ENCODE measurements at regions not wholly inside any gene's neighbourhood (a gene's known extent, or its start where the extent isn't known, plus 50 kb on each side); places are given as distances from the start of the nearest gene placed in this dataset.

DNA sequence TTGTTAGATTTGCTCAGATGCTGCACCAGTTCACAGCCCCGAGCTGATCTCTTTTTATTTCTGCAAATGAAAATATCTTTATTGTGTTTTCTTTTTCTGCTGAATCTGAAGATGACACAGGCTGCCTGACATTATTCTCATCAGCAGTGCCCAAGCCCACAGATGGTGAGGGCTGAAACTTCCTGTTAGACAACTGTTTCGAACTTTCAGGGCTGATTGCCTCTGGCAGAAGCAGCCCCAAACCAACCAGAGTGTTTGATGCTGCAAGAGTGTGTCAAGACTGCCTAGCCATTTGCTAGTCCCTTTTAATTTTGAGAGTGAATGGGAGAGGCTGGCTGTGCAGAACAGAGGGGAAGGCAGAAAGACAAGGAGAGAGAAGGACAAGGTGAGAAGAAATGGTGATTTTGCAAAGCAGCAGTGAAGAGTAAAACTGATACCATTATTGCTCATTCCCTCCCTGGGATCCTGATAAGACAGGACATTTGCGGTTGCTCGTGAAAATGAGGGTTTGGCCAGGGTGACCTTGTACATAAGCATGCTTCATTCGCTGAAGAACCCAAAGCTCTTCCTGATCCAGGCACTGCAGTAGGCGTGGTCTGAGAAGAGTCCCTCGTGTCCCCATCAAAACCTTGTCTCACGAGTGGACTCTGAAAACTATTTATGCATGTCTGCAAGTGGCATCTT is 77.2 kb downstream of the TMEM114 start:
- ChIA-PET CTCF (no interaction called here), POLR2A (no interaction called here)
- Histone ChIP-seq H3K4me3 (ENCODE audit: low read length) (no peak overlapping the region), H3K27me3 (ENCODE audit: control insufficient read depth in 1 of 2, insufficient read depth in 2 of 2, low read length in 2 of 2) (no peaks in the 10 kb centered on the region), H3K36me3 (ENCODE audit: insufficient read depth, low read length) (no peaks in the 10 kb centered on the region), H3K9me3 (ENCODE audit: control insufficient read depth in 1 of 2, insufficient read depth in 1 of 2, low read length in 2 of 2) (no peaks in the 10 kb centered on the region), H3K4me1 (ENCODE audit: insufficient read depth, low read length) (no peaks in the 10 kb centered on the region), H3K27ac (ENCODE audit: low read depth in 1 of 2, low read length in 2 of 2) (no peak overlapping the region)
- no peaks in the 10 kb centered on the region for H3K36me3 Mint-ChIP-seq (ENCODE audit: low read depth)
- H3K4me1 Mint-ChIP-seq (ENCODE audit: low read depth) = no peaks in the 10 kb centered on the region
- no peak for DNase-seq
- H3K4me3 Mint-ChIP-seq = no peak overlapping the region
- TF ChIP-seq, protein P1, sequence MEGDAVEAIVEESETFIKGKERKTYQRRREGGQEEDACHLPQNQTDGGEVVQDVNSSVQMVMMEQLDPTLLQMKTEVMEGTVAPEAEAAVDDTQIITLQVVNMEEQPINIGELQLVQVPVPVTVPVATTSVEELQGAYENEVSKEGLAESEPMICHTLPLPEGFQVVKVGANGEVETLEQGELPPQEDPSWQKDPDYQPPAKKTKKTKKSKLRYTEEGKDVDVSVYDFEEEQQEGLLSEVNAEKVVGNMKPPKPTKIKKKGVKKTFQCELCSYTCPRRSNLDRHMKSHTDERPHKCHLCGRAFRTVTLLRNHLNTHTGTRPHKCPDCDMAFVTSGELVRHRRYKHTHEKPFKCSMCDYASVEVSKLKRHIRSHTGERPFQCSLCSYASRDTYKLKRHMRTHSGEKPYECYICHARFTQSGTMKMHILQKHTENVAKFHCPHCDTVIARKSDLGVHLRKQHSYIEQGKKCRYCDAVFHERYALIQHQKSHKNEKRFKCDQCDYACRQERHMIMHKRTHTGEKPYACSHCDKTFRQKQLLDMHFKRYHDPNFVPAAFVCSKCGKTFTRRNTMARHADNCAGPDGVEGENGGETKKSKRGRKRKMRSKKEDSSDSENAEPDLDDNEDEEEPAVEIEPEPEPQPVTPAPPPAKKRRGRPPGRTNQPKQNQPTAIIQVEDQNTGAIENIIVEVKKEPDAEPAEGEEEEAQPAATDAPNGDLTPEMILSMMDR (IDR thresholded peaks at IDR 0.05) = no peak
- peaks cover 20% of the 10 kb centered on the region for H3K27me3 Mint-ChIP-seq
- no peak for ATAC-seq (ENCODE audit: poor library complexity)
- no peaks in the 10 kb centered on the region for H3K9me3 Mint-ChIP-seq
- intact Hi-C loops (cut with DNase I, micrococcal nuclease) = no loop called here
- H3K27ac Mint-ChIP-seq = no peak overlapping the region

DNA sequence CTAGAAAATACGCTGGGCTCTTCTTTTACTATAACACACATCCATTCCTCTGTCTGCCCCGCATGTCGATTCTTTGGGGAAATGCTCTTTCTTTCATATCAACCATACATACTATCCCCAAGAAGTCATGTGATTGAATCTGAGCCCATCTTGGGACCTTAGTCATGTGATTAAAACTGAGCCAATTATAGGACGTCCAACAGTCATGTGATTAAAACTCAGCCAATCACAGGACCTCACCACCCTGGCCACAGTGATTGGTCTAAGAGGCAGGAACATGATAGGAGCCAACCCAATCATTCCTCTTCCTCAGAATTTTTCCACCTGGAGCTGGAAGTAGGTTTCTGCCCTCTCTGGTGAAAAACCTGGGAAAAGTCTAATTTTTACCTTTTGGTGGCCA is 78.8 kb downstream of the TMEM114 start:
- no peaks in the 10 kb centered on the region for H3K9me3 ChIP-seq (ENCODE audit: control insufficient read depth in 1 of 2, insufficient read depth in 1 of 2, low read length in 2 of 2)
- H3K27ac ChIP-seq (ENCODE audit: low read depth in 1 of 2, low read length in 2 of 2) = no peak overlapping the region
- no peaks in the 10 kb centered on the region for H3K36me3 Mint-ChIP-seq (ENCODE audit: low read depth)
- H3K4me3 ChIP-seq (ENCODE audit: low read length) = no peak overlapping the region
- peaks cover 18% of the 10 kb centered on the region for H3K27me3 Mint-ChIP-seq
- no peak overlapping the region for H3K27ac Mint-ChIP-seq
- no peaks in the 10 kb centered on the region for H3K9me3 Mint-ChIP-seq
- no peaks in the 10 kb centered on the region for H3K4me1 Mint-ChIP-seq (ENCODE audit: low read depth)
- no peaks in the 10 kb centered on the region for H3K4me1 ChIP-seq (ENCODE audit: insufficient read depth, low read length)
- H3K4me3 Mint-ChIP-seq = no peak overlapping the region
- DNase-seq (no peak), ATAC-seq (ENCODE audit: poor library complexity) (no peak)
- TF ChIP-seq, protein P1 (IDR thresholded peaks at IDR 0.05) = no peak
- no peaks in the 10 kb centered on the region for H3K36me3 ChIP-seq (ENCODE audit: insufficient read depth, low read length)
- intact Hi-C loops (cut with DNase I, micrococcal nuclease) = no loop called here
- ChIA-PET POLR2A (no interaction called here), CTCF (no interaction called here)
- H3K27me3 ChIP-seq (ENCODE audit: control insufficient read depth in 1 of 2, insufficient read depth in 2 of 2, low read length in 2 of 2) = peaks cover 0 to 2% of the 10 kb centered on the region in 2 experiments

DNA sequence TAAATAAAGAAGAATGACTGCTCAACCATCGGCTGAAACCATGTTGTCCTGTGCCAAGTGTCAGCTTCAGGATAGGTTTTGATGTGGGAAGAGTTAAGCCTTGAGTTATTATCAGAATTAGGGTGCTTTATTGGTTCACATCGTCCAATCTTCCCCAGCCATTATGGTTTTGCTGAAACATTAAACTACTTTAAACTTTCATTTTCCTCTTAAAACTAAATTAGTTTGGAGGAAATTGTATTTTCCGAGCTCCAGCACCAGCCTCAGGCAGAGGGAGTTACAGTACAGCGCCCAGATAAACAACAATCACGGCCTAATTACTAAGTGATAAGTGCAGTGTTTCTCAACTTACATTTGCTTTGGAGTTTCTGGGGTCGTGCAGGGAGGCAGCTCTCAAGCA is 80.2 kb downstream of the TMEM114 start:
- TF ChIP-seq, protein P1 (IDR thresholded peaks at IDR 0.05) = no peak
- intact Hi-C loops (cut with DNase I, micrococcal nuclease) = no loop called here
- Histone ChIP-seq H3K9me3 (ENCODE audit: control insufficient read depth in 1 of 2, insufficient read depth in 1 of 2, low read length in 2 of 2) (no peaks in the 10 kb centered on the region), H3K36me3 (ENCODE audit: insufficient read depth, low read length) (no peaks in the 10 kb centered on the region), H3K27me3 (ENCODE audit: control insufficient read depth in 1 of 2, insufficient read depth in 2 of 2, low read length in 2 of 2) (peaks cover 0 to 2% of the 10 kb centered on the region in 2 experiments), H3K4me1 (ENCODE audit: insufficient read depth, low read length) (no peaks in the 10 kb centered on the region), H3K4me3 (ENCODE audit: low read length) (no peak overlapping the region), H3K27ac (ENCODE audit: low read depth in 1 of 2, low read length in 2 of 2) (no peak overlapping the region)
- Mint-ChIP-seq H3K9me3 (no peaks in the 10 kb centered on the region), H3K4me3 (no peak overlapping the region), H3K4me1 (ENCODE audit: low read depth) (no peaks in the 10 kb centered on the region), H3K36me3 (ENCODE audit: low read depth) (no peaks in the 10 kb centered on the region), H3K27me3 (peaks cover 27% of the 10 kb centered on the region), H3K27ac (no peak overlapping the region)
- CTCF ChIA-PET = interaction anchor here (0.5 kb wide), 1 partner anchor 373 kb away, joined by 3 read pairs; no protein-coding TSS in a partner anchor
- no peak for DNase-seq
- POLR2A ChIA-PET = no interaction called here
- no peak for ATAC-seq (ENCODE audit: poor library complexity)

Data from CD4-positive, alpha-beta T cell (primary cell).